DND-41 (cell line): ENCODE measurements at regions not wholly inside any gene's neighbourhood (a gene's known extent, or its start where the extent isn't known, plus 50 kb on each side); places are given as distances from the start of the nearest gene placed in this dataset.

Source experiments
- ATAC-seq: fragments of 200-7000 bp; cut with Tn5 transposase; 3 replicates; pipeline ENCODE4 v1.9.1; 2021; ENCODE audit warnings: low read depth; ENCODE audit not compliant: insufficient read depth
- DNase-seq: peaks from one replicate; pipeline ENCODE4 v3.0.0-alpha.2; 2020
- H2AFZ ChIP-seq: 2 replicates; pipeline ENCODE4 v1.6.0; 2012; ENCODE audit warnings: low read depth, low read length
- H3K27ac ChIP-seq: 2 replicates; pipeline ENCODE4 v1.5.1; 2012; ENCODE audit warnings: low read length, inconsistent platforms
- H3K27me3 ChIP-seq: fragments of 200-600 bp; sonication (generic); 2 replicates; pipeline ENCODE4 v1.6.0; 2012; ENCODE audit warnings: low read length, mild to moderate bottlenecking, inconsistent platforms; ENCODE audit not compliant: insufficient read depth, poor library complexity
- H3K36me3 ChIP-seq: 2 replicates; pipeline ENCODE4 v1.5.1; 2012; ENCODE audit warnings: low read length, inconsistent platforms; ENCODE audit not compliant: insufficient read depth
- H3K4me1 ChIP-seq: 2 replicates; pipeline ENCODE4 v1.5.1; 2012; ENCODE audit warnings: mild to moderate bottlenecking, low read length; ENCODE audit not compliant: insufficient read depth
- H3K4me2 ChIP-seq: 2 replicates; pipeline ENCODE4 v1.6.0; 2012; ENCODE audit warnings: mild to moderate bottlenecking, moderate library complexity, low read length, inconsistent platforms; ENCODE audit not compliant: insufficient read depth
- H3K4me3 ChIP-seq, 2 experiments: fragments of 200-600 bp in 1 of 2; shearing (Covaris generic) in 1 of 2; 2 replicates each; pipeline ENCODE4 v1.5.1; 2012 to 2016; ENCODE audit warnings: inconsistent platforms in 2 of 2, low read length in 2 of 2, mild to moderate bottlenecking in 2 of 2, low read depth in 1 of 2, moderate library complexity in 1 of 2
- H3K79me2 ChIP-seq: 2 replicates; pipeline ENCODE4 v1.6.0; 2012; ENCODE audit warnings: low read length, inconsistent platforms; ENCODE audit not compliant: insufficient read depth
- H3K9ac ChIP-seq: 2 replicates; pipeline ENCODE4 v1.6.0; 2012; ENCODE audit warnings: low read depth, mild to moderate bottlenecking, inconsistent platforms, low read length, moderate library complexity
- H3K9me3 ChIP-seq: 2 replicates; pipeline ENCODE4 v1.5.1; 2012; ENCODE audit warnings: low read length, moderate library complexity, mild to moderate bottlenecking, inconsistent platforms; ENCODE audit not compliant: insufficient read depth, severe bottlenecking
- H4K20me1 ChIP-seq: 2 replicates; pipeline ENCODE4 v1.6.0; 2012; ENCODE audit warnings: low read length; ENCODE audit not compliant: insufficient read depth
- CTCF ChIP-seq: IDR thresholded peaks from 2 replicates; pipeline ENCODE4 v1.5.1; 2012; ENCODE audit warnings: borderline replicate concordance, low read length, moderate library complexity, mild to moderate bottlenecking; ENCODE audit not compliant: poor library complexity, severe bottlenecking; ENCODE audit errors: extremely low read depth
- EZH2 ChIP-seq: IDR thresholded peaks from 3 replicates; pipeline ENCODE4 v1.6.1; 2012; ENCODE audit warnings: borderline replicate concordance, low read depth, mild to moderate bottlenecking, moderate library complexity, low read length, inconsistent platforms; ENCODE audit not compliant: severe bottlenecking

- no peak for DNase-seq
- H3K4me1 ChIP-seq = no peaks in the 10 kb centered on the region
- H3K4me2 ChIP-seq = no peak overlapping the region
- peaks cover 31% of the 10 kb centered on the region for H3K9me3 ChIP-seq
- no peaks in the 10 kb centered on the region for H3K36me3 ChIP-seq
- no peak overlapping the region for H3K4me3 ChIP-seq
- no peak overlapping the region for H3K27ac ChIP-seq
- TF ChIP-seq EZH2 (no peak), CTCF (no peak)
- 0 out of 3 replicates have a peak, but pooled peaks have one; percentile 27 for ATAC-seq
- H3K79me2 ChIP-seq = no peaks in the 10 kb centered on the region
- H3K9ac ChIP-seq = no peak overlapping the region
- H4K20me1 ChIP-seq = no peaks in the 10 kb centered on the region
- no peaks in the 10 kb centered on the region for H3K27me3 ChIP-seq
- no peak overlapping the region for H2AFZ ChIP-seq
Measured at GRCh38 chr20:24866008-24866407, 83.1 kb upstream of the CST7 start.

DNA sequence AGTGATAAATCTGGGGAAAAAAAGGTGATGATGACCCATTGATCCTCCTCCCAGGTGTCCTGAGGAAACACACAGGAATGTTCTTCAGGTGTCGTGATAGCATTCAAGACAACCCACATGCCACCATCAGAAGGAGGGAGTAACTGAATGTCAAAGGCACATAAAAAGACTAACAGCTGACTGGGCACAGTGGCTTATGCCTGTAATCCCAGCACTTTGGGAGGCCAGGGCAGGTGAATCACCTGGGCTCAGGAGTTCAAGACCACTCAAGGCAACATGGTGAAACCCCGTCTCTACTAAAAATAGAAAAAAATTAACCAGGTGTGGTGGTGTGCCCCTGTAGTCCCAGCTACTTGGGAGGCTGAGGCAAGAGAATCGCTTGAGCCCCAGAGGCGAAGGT lies 82.3 kb upstream of the CST7 start:
- H3K4me3 ChIP-seq = no peak overlapping the region
- TF ChIP-seq EZH2 = no peak
- TF ChIP-seq CTCF = no peak
- no peaks in the 10 kb centered on the region for H3K4me1 ChIP-seq
- H3K27ac ChIP-seq = no peak overlapping the region
- peaks cover 31% of the 10 kb centered on the region for H3K9me3 ChIP-seq
- ATAC-seq (no peak), DNase-seq (no peak)
- no peak overlapping the region for H3K4me2 ChIP-seq
- no peaks in the 10 kb centered on the region for H4K20me1 ChIP-seq
- no peaks in the 10 kb centered on the region for H3K79me2 ChIP-seq
- no peak overlapping the region for H2AFZ ChIP-seq
- no peaks in the 10 kb centered on the region for H3K27me3 ChIP-seq
- H3K9ac ChIP-seq = no peak overlapping the region
- H3K36me3 ChIP-seq = no peaks in the 10 kb centered on the region

- H3K27me3 ChIP-seq = no peaks in the 10 kb centered on the region
- peaks cover 28% of the 10 kb centered on the region for H3K9me3 ChIP-seq
- no peak overlapping the region for H2AFZ ChIP-seq
- H3K79me2 ChIP-seq = no peaks in the 10 kb centered on the region
- H3K4me3 ChIP-seq = no peak overlapping the region
- H3K36me3 ChIP-seq = no peaks in the 10 kb centered on the region
- no peak overlapping the region for H3K4me2 ChIP-seq
- no peak overlapping the region for H3K27ac ChIP-seq
- no peak for DNase-seq
- TF ChIP-seq CTCF = no peak
- TF ChIP-seq EZH2 = no peak
- H3K4me1 ChIP-seq = peaks cover 4% of the 10 kb centered on the region
- ATAC-seq = no peak
- no peak overlapping the region for H3K9ac ChIP-seq
- H4K20me1 ChIP-seq = no peaks in the 10 kb centered on the region
Measured at GRCh38 chr20:24867556-24867955, 81.5 kb upstream of the CST7 start.
